ENCODE measurements at regions not wholly inside any gene's neighbourhood (a gene's known extent, or its start where the extent isn't known, plus 50 kb on each side); places are given as distances from the start of the nearest gene placed in this dataset.

- ChIA-PET POLR2A (no interaction called here), CTCF (ENCODE audit: unreplicated experiment) (no interaction called here)
- Histone ChIP-seq H2AFZ (ENCODE audit: low read length) (no peak overlapping the region), H3K9me3 (ENCODE audit: low read length) (no peaks in the 10 kb centered on the region), H3K4me1 (ENCODE audit: insufficient read depth, low read length, poor library complexity, severe bottlenecking) (no peaks in the 10 kb centered on the region), H3K4me2 (ENCODE audit: low read length) (no peak overlapping the region), H3K27ac (ENCODE audit: low read depth, low read length, poor library complexity, severe bottlenecking) (no peak overlapping the region), H3K36me3 (ENCODE audit: insufficient read depth, low read length) (no peaks in the 10 kb centered on the region), H3K9me2 (ENCODE audit: insufficient read depth, low read length) (no peaks in the 10 kb centered on the region), H3K4me3 (ENCODE audit: low read depth, low read length, poor library complexity, severe bottlenecking) (no peak overlapping the region), H3K79me2 (ENCODE audit: insufficient read depth, low read depth, low read length) (no peaks in the 10 kb centered on the region), H4K20me1 (ENCODE audit: insufficient read depth, low read length) (no peaks in the 10 kb centered on the region)
- DNase-seq (ENCODE audit: low spot score) = no peak
- intact Hi-C loops (cut with micrococcal nuclease; ENCODE audit: unreplicated experiment) = no loop called here
- no peak for TF ChIP-seq EZH2phosphoT487 (IDR thresholded peaks at IDR 0.05; ENCODE audit: borderline replicate concordance, low read depth, low read length)
- no peak for TF ChIP-seq CTCF (conservative IDR thresholded peaks at IDR 0.05; ENCODE audit: low read length)
- no TSS peak for BruUV-seq (replicated peaks)
Measured at GRCh38 chr7:66521675-66522074, 107.0 kb upstream of the KCTD7 start.

- H3K4me1 ChIP-seq (ENCODE audit: insufficient read depth, low read length, poor library complexity, severe bottlenecking) = no peaks in the 10 kb centered on the region
- H3K9me2 ChIP-seq (ENCODE audit: insufficient read depth, low read length) = no peaks in the 10 kb centered on the region
- intact Hi-C loops (cut with micrococcal nuclease; ENCODE audit: unreplicated experiment) = no loop called here
- H2AFZ ChIP-seq (ENCODE audit: low read length) = no peak overlapping the region
- CTCF ChIA-PET (ENCODE audit: unreplicated experiment) = no interaction called here
- no peaks in the 10 kb centered on the region for H4K20me1 ChIP-seq (ENCODE audit: insufficient read depth, low read length)
- no peaks in the 10 kb centered on the region for H3K36me3 ChIP-seq (ENCODE audit: insufficient read depth, low read length)
- DNase-seq (ENCODE audit: low spot score) = peak; percentile 57
- H3K4me2 ChIP-seq (ENCODE audit: low read length) = no peak overlapping the region
- TF ChIP-seq EZH2phosphoT487 (IDR thresholded peaks at IDR 0.05; ENCODE audit: borderline replicate concordance, low read depth, low read length) (no peak), CTCF (conservative IDR thresholded peaks at IDR 0.05; ENCODE audit: low read length) (peak; percentile 77)
- BruUV-seq (replicated peaks) = no TSS peak
- no peaks in the 10 kb centered on the region for H3K9me3 ChIP-seq (ENCODE audit: low read length)
- no peaks in the 10 kb centered on the region for H3K79me2 ChIP-seq (ENCODE audit: insufficient read depth, low read depth, low read length)
- no peak overlapping the region for H3K27ac ChIP-seq (ENCODE audit: low read depth, low read length, poor library complexity, severe bottlenecking)
- POLR2A ChIA-PET = interaction anchor here (0.5 kb wide), 1 partner anchor 16 kb away, joined by 3 read pairs; no protein-coding TSS in a partner anchor
- no peak overlapping the region for H3K4me3 ChIP-seq (ENCODE audit: low read depth, low read length, poor library complexity, severe bottlenecking)
Measured at GRCh38 chr7:66522518-66522917, 106.2 kb upstream of the KCTD7 start.

- Histone ChIP-seq H2AFZ (ENCODE audit: low read length) (no peak overlapping the region), H3K4me3 (ENCODE audit: low read depth, low read length, poor library complexity, severe bottlenecking) (no peak overlapping the region), H3K9me3 (ENCODE audit: low read length) (no peaks in the 10 kb centered on the region), H3K4me1 (ENCODE audit: insufficient read depth, low read length, poor library complexity, severe bottlenecking) (no peaks in the 10 kb centered on the region), H3K27ac (ENCODE audit: low read depth, low read length, poor library complexity, severe bottlenecking) (no peak overlapping the region), H3K4me2 (ENCODE audit: low read length) (no peak overlapping the region), H3K36me3 (ENCODE audit: insufficient read depth, low read length) (no peaks in the 10 kb centered on the region), H3K9me2 (ENCODE audit: insufficient read depth, low read length) (no peaks in the 10 kb centered on the region), H4K20me1 (ENCODE audit: insufficient read depth, low read length) (no peaks in the 10 kb centered on the region), H3K79me2 (ENCODE audit: insufficient read depth, low read depth, low read length) (no peaks in the 10 kb centered on the region)
- TF ChIP-seq EZH2phosphoT487 (IDR thresholded peaks at IDR 0.05; ENCODE audit: borderline replicate concordance, low read depth, low read length) (no peak), CTCF (conservative IDR thresholded peaks at IDR 0.05; ENCODE audit: low read length) (no peak)
- POLR2A ChIA-PET = no interaction called here
- intact Hi-C loops (cut with micrococcal nuclease; ENCODE audit: unreplicated experiment) = no loop called here
- no TSS peak for BruUV-seq (replicated peaks)
- DNase-seq (ENCODE audit: low spot score) = no peak
- CTCF ChIA-PET (ENCODE audit: unreplicated experiment) = no interaction called here
Measured at GRCh38 chr7:66523409-66523808, 105.3 kb upstream of the KCTD7 start.
